ENCODE measurements at regions not wholly inside any gene's neighbourhood (a gene's known extent, or its start where the extent isn't known, plus 50 kb on each side); places are given as distances from the start of the nearest gene placed in this dataset.
A peak's percentile ranks its signal among the peaks of the same experiment; 100 is the strongest.

- Histone ChIP-seq H3K27me3 (ENCODE audit: control insufficient read depth, insufficient read depth, low read length) (no peaks in the 10 kb centered on the region), H3K4me3 (ENCODE audit: insufficient read depth, low read depth, low read length) (no peak overlapping the region), H3K36me3 (replicated peaks; ENCODE audit: control insufficient read depth, insufficient read depth, low read length) (no peaks in the 10 kb centered on the region)
- no peak for DNase-seq
Observed at GRCh38 chr13:106941779-106942178, 373.8 kb upstream of the ARGLU1 start.

- Histone ChIP-seq H3K36me3 (replicated peaks; ENCODE audit: control insufficient read depth, insufficient read depth, low read length) (no peaks in the 10 kb centered on the region), H3K4me3 (ENCODE audit: insufficient read depth, low read depth, low read length) (no peak overlapping the region), H3K27me3 (ENCODE audit: control insufficient read depth, insufficient read depth, low read length) (no peaks in the 10 kb centered on the region)
- DNase-seq: no peak
Observed at GRCh38 chr13:106927421-106927820, 359.5 kb upstream of the ARGLU1 start.

- no peak overlapping the region for H3K4me3 ChIP-seq (ENCODE audit: insufficient read depth, low read depth, low read length)
- H3K27me3 ChIP-seq (ENCODE audit: control insufficient read depth, insufficient read depth, low read length): no peaks in the 10 kb centered on the region
- no peaks in the 10 kb centered on the region for H3K36me3 ChIP-seq (replicated peaks; ENCODE audit: control insufficient read depth, insufficient read depth, low read length)
- no peak for DNase-seq
Observed at GRCh38 chr13:106922384-106922783, 354.4 kb upstream of the ARGLU1 start.

GRCh38 chr13:106919638-106920037, 351.7 kb upstream of the ARGLU1 start:
- no peak for DNase-seq
- no peak overlapping the region for H3K4me3 ChIP-seq (ENCODE audit: insufficient read depth, low read depth, low read length)
- no peaks in the 10 kb centered on the region for H3K27me3 ChIP-seq (ENCODE audit: control insufficient read depth, insufficient read depth, low read length)

GRCh38 chr13:106919133-106919532, 351.2 kb upstream of the ARGLU1 start:
- Histone ChIP-seq H3K27me3 (ENCODE audit: control insufficient read depth, insufficient read depth, low read length) (no peaks in the 10 kb centered on the region), H3K4me3 (ENCODE audit: insufficient read depth, low read depth, low read length) (no peak overlapping the region), H3K36me3 (replicated peaks; ENCODE audit: control insufficient read depth, insufficient read depth, low read length) (no peaks in the 10 kb centered on the region)
- DNase-seq: no peak

More at GRCh38 chr13:106919638-106920037, 351.7 kb upstream of the ARGLU1 start:
- H3K36me3 ChIP-seq (replicated peaks; ENCODE audit: control insufficient read depth, insufficient read depth, low read length): no peaks in the 10 kb centered on the region

GRCh38 chr13:106918557-106918860, 350.6 kb upstream of the ARGLU1 start:
- Histone ChIP-seq H3K36me3 (replicated peaks; ENCODE audit: control insufficient read depth, insufficient read depth, low read length) (no peaks in the 10 kb centered on the region), H3K27me3 (ENCODE audit: control insufficient read depth, insufficient read depth, low read length) (no peaks in the 10 kb centered on the region), H3K4me3 (ENCODE audit: insufficient read depth, low read depth, low read length) (no peak overlapping the region)
- DNase-seq: no peak

DNA sequence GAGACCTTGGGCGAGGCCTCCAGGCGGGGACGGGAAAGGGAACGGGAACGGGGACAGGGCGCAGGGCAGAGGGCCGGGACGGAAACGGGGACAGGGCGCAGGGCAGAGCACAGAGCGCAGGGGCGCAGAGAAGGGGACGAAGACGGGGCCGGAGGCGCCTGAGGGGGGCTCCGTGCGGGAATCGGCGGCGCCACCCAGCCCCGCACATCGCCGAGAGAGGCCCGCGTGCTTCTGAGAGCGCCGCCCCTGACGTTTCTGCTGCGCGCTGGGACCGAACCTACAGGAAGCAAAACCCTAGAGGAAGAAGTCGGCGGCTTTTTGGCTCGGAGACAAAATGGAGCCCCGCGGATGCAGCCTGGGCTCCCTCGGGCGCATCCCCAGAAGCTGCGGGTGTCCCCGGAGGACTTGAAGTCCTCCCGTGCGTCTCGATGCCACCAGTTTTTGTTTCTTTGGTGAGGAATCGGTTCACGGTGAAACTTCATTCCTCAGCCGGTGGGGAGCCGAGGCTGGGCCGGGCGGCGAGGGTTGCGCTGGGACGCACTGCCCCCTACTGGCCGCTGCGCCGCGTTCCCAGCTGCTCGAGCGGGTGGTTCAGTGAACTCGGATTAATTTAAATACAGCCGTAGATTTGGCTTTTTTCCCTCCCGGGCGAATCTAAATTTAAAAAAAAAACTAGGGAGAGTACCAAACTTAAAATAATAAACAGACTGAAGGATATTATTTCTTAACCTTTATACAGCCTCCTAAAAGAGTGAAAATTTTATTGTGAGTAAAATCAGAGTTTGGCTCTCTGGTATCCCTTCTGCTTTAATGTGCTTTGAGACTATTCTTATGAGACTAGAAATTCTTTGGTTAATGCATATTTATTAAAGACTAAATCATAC, 350.0 kb upstream of the ARGLU1 start:
- peak overlapping the region; percentile 59 for H3K4me3 ChIP-seq (ENCODE audit: insufficient read depth, low read depth, low read length)
- DNase-seq: peak; percentile 92
- no peaks in the 10 kb centered on the region for H3K27me3 ChIP-seq (ENCODE audit: control insufficient read depth, insufficient read depth, low read length)
- no peaks in the 10 kb centered on the region for H3K36me3 ChIP-seq (replicated peaks; ENCODE audit: control insufficient read depth, insufficient read depth, low read length)

- Histone ChIP-seq H3K27me3 (ENCODE audit: control insufficient read depth, insufficient read depth, low read length) (no peaks in the 10 kb centered on the region), H3K4me3 (ENCODE audit: insufficient read depth, low read depth, low read length) (peak overlapping the region; percentile 59), H3K36me3 (replicated peaks; ENCODE audit: control insufficient read depth, insufficient read depth, low read length) (no peaks in the 10 kb centered on the region)
- peak; percentile 77 for DNase-seq
Observed at GRCh38 chr13:106917024-106917571, 349.2 kb upstream of the ARGLU1 start.

DNA sequence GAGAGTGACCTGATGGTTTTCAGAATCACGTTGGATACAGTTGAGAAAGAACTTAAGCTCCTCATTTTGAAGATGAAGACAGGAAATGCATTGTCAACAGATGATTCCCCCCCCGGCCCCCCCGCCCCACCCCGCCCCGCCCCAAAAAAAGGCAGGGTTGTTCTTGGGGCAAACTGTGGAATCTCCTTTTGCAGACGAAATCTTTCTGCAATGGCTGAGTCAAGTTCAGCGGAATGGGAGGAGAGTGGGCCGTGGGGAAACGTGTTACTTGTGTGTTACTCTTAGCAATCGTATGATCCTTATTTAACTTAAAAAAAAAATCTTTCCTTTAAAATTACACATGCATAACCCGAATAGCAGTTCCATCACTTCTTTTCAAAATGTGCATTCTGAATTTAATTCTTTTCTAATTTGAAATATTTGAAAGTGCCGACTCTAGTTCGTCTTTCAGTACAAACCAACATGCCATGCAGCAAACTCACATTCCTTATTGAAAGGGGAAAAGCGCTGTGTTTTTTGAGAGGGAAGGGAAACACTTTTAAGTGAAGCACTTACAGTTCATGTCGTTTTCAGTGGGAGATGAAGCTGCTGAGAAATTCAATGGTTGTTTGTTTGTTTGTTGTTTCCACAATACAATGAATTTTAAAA, 348.5 kb upstream of the ARGLU1 start:
- no peaks in the 10 kb centered on the region for H3K27me3 ChIP-seq (ENCODE audit: control insufficient read depth, insufficient read depth, low read length)
- H3K4me3 ChIP-seq (ENCODE audit: insufficient read depth, low read depth, low read length): peak overlapping the region; percentile 9; the same call in 1 of the 2 replicates
- no peak for DNase-seq
- H3K36me3 ChIP-seq (replicated peaks; ENCODE audit: control insufficient read depth, insufficient read depth, low read length): no peaks in the 10 kb centered on the region

DNA sequence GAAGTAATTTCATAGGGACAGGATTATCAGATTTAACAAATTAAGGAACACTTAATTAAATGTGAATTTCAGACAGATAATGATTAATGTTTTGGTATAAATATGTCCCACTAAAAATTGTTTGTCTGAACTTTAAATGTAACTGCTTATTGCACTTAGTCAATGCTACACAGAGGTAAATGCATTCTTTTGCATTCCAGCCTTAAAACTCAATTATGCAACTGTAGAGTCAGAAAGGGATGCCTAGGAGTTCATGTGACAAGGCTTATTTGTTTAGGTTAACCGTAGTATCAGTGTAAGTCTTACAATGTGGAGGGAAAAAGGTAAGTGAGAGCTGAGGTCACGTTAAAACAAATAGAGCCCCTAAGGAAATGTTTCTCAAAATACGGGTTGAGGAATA, 347.2 kb upstream of the ARGLU1 start:
- no peak for DNase-seq
- Histone ChIP-seq H3K4me3 (ENCODE audit: insufficient read depth, low read depth, low read length) (no peak overlapping the region), H3K27me3 (ENCODE audit: control insufficient read depth, insufficient read depth, low read length) (no peaks in the 10 kb centered on the region), H3K36me3 (replicated peaks; ENCODE audit: control insufficient read depth, insufficient read depth, low read length) (no peaks in the 10 kb centered on the region)

GRCh38 chr13:106911627-106912026, 343.7 kb upstream of the ARGLU1 start:
- no peaks in the 10 kb centered on the region for H3K36me3 ChIP-seq (replicated peaks; ENCODE audit: control insufficient read depth, insufficient read depth, low read length)
- no peak overlapping the region for H3K4me3 ChIP-seq (ENCODE audit: insufficient read depth, low read depth, low read length)
- no peak for DNase-seq
- H3K27me3 ChIP-seq (ENCODE audit: control insufficient read depth, insufficient read depth, low read length): no peaks in the 10 kb centered on the region

- no peaks in the 10 kb centered on the region for H3K27me3 ChIP-seq (ENCODE audit: control insufficient read depth, insufficient read depth, low read length)
- no peak for DNase-seq
- no peak overlapping the region for H3K4me3 ChIP-seq (ENCODE audit: insufficient read depth, low read depth, low read length)
- H3K36me3 ChIP-seq (replicated peaks; ENCODE audit: control insufficient read depth, insufficient read depth, low read length): no peaks in the 10 kb centered on the region
Observed at GRCh38 chr13:106911020-106911419, 343.1 kb upstream of the ARGLU1 start.

DNA sequence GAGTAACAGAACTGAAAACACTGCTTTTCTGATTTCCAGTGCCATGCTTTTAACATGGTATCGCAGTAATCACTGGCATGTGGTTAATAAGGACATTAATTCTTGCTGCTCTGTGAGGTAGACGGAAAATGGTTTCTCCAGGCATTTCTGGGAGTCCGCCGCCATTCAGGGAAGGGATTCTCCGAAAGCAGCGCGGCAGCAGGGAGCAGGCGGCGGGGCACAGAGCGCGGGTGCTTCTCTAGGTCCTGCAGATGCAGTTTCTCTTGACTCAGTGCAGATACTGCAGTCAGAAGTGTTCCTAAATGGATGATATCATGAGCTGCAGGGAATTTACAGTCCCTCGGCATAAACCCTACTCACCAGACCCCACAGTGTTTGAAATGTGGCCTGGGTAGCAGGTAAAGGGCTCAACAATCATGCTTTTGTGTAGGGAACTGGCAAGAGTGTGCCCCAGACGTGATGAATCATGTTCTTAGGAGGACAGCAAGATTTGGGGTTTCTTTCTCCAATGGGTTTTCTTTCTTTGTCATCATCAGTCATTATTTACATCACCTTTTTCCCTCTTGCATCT, 338.6 kb upstream of the ARGLU1 start:
- no peak for DNase-seq

GRCh38 chr13:106905380-106906162, 337.6 kb upstream of the ARGLU1 start:
- no peak for DNase-seq

More for the DNA sequence above, 338.6 kb upstream of the ARGLU1 start:
- H3K36me3 ChIP-seq (replicated peaks; ENCODE audit: control insufficient read depth, insufficient read depth, low read length): no peaks in the 10 kb centered on the region
- H3K27me3 ChIP-seq (ENCODE audit: control insufficient read depth, insufficient read depth, low read length): no peaks in the 10 kb centered on the region
- no peak overlapping the region for H3K4me3 ChIP-seq (ENCODE audit: insufficient read depth, low read depth, low read length)

More at GRCh38 chr13:106905380-106906162, 337.6 kb upstream of the ARGLU1 start:
- Histone ChIP-seq H3K4me3 (ENCODE audit: insufficient read depth, low read depth, low read length) (no peak overlapping the region), H3K36me3 (replicated peaks; ENCODE audit: control insufficient read depth, insufficient read depth, low read length) (no peaks in the 10 kb centered on the region), H3K27me3 (ENCODE audit: control insufficient read depth, insufficient read depth, low read length) (no peaks in the 10 kb centered on the region)

All from H7 (cell line).